ENCODE measurements at regions not wholly inside any gene's neighbourhood (a gene's known extent, or its start where the extent isn't known, plus 50 kb on each side); places are given as distances from the start of the nearest gene placed in this dataset.

GRCh38 chr12:86799616-86800015 is 543.4 kb upstream of the MGAT4C start:
- TF ChIP-seq FOXM1 (IDR thresholded peaks at IDR 0.05; ENCODE audit: borderline replicate concordance), result no peak
- TF ChIP-seq FOXA1 (IDR thresholded peaks at IDR 0.05), result no peak
- no peak for TF ChIP-seq FOXK2 (IDR thresholded peaks at IDR 0.05)
- no peak for TF ChIP-seq TARDBP (IDR thresholded peaks at IDR 0.05)
- no peak for TF ChIP-seq HDGF (IDR thresholded peaks at IDR 0.05; ENCODE audit: borderline replicate concordance)
- no peak for TF ChIP-seq NFRKB (IDR thresholded peaks at IDR 0.05)

Measured in HEK293T (cell line).